ENCODE measurements at regions not wholly inside any gene's neighbourhood (a gene's known extent, or its start where the extent isn't known, plus 50 kb on each side); places are given as distances from the start of the nearest gene placed in this dataset.

DNA sequence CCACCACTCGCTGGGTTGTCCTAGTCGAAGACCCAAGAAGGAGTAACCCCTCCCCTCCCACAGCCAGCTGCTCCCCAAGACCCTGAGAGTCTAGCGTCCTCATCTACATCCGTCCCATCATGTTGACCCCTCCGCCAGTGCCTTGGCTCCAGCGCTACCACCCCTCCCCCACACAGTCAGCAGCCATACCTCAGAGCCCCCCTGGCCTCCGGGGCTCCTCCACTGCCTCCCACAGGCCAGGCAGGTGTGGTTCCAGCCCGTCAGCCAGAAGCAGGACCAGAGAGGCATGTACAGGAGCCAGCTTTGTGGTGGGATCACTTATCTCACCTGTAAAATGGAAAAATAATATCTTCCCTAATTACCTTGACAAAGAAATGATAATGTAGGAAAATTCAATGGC is 51.5 kb upstream of the PHF21B start:
- TF ChIP-seq, protein P1, sequence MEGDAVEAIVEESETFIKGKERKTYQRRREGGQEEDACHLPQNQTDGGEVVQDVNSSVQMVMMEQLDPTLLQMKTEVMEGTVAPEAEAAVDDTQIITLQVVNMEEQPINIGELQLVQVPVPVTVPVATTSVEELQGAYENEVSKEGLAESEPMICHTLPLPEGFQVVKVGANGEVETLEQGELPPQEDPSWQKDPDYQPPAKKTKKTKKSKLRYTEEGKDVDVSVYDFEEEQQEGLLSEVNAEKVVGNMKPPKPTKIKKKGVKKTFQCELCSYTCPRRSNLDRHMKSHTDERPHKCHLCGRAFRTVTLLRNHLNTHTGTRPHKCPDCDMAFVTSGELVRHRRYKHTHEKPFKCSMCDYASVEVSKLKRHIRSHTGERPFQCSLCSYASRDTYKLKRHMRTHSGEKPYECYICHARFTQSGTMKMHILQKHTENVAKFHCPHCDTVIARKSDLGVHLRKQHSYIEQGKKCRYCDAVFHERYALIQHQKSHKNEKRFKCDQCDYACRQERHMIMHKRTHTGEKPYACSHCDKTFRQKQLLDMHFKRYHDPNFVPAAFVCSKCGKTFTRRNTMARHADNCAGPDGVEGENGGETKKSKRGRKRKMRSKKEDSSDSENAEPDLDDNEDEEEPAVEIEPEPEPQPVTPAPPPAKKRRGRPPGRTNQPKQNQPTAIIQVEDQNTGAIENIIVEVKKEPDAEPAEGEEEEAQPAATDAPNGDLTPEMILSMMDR (IDR thresholded peaks at IDR 0.05; ENCODE audit: low read depth, low read length) = no peak
- no peak for TF ChIP-seq EZH2phosphoT487 (IDR thresholded peaks at IDR 0.05; ENCODE audit: low read depth)

All from OCI-LY3 (cell line).